Omental fat pad (tissue), 3 donors: ENCODE measurements at regions not wholly inside any gene's neighbourhood (a gene's known extent, or its start where the extent isn't known, plus 50 kb on each side); places are given as distances from the start of the nearest gene placed in this dataset.

ENCODE experiments used
- ATAC-seq: fragments of 150-250 bp; one replicate; pipeline ENCODE4 v1.9.1; 2016; ENCODE audit warnings: mild to moderate bottlenecking, moderate library complexity; ENCODE audit not compliant: low FRiP score
- DNase-seq: peaks from one replicate; pipeline ENCODE4 v3.0.0-alpha.2; 2019; ENCODE audit warnings: low spot score
- TF ChIP-seq, protein P1 (sequence below), 3 donors: fragments of 450-650 bp; IDR thresholded peaks; one replicate each; pipeline ENCODE4 v1.5.1; 2016 to 2017; ENCODE audit warnings: antibody characterized with exemption in 3 of 3, mild to moderate bottlenecking in 3 of 3, moderate library complexity in 2 of 3

GRCh38 chr1:170267317-170267716 lies 121.6 kb downstream of the NTMT2 start:
- TF ChIP-seq, protein P1, sequence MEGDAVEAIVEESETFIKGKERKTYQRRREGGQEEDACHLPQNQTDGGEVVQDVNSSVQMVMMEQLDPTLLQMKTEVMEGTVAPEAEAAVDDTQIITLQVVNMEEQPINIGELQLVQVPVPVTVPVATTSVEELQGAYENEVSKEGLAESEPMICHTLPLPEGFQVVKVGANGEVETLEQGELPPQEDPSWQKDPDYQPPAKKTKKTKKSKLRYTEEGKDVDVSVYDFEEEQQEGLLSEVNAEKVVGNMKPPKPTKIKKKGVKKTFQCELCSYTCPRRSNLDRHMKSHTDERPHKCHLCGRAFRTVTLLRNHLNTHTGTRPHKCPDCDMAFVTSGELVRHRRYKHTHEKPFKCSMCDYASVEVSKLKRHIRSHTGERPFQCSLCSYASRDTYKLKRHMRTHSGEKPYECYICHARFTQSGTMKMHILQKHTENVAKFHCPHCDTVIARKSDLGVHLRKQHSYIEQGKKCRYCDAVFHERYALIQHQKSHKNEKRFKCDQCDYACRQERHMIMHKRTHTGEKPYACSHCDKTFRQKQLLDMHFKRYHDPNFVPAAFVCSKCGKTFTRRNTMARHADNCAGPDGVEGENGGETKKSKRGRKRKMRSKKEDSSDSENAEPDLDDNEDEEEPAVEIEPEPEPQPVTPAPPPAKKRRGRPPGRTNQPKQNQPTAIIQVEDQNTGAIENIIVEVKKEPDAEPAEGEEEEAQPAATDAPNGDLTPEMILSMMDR (IDR thresholded peaks at IDR 0.05), result no peak
- ATAC-seq (no peak), DNase-seq (no peak)

DNA sequence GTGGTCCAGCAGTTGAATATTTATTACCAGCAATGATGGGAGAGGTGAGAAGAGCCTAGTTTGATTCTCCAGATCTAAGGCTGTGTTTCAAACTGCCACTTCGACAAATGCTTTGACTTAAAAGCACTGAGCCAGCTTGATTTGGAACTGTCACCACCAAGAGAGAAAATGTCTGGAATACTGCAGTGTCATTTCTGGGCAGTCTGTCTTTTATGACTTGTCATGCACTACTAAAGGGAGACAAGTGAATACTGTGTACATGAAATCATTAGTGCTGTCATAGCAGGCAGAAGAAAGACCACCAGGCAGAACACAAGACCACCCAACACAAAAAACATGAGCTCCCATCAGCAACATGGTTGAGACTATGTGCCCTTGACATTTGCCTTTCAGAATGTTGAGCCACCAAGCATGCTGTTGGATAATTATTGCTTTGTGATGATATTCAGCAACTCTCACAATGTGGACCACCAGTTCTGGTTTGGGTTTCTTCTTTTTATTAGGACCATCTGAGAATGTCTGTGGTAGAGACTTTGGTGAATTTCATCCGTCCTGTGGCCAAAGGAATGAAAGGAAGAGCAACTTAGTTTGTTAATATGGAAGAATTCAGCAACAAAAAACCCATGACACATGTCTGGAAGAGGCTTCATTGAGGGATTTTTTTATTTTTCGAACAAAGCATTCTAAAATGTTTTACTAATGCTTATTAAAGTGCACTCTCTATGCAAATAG lies 125.8 kb downstream of the NTMT2 start:
- TF ChIP-seq, protein P1 (IDR thresholded peaks at IDR 0.05), result no peak
- ATAC-seq, result no peak
- DNase-seq, result no peak

GRCh38 chr1:170273291-170274130 lies 127.8 kb downstream of the NTMT2 start:
- no peak for DNase-seq

DNA sequence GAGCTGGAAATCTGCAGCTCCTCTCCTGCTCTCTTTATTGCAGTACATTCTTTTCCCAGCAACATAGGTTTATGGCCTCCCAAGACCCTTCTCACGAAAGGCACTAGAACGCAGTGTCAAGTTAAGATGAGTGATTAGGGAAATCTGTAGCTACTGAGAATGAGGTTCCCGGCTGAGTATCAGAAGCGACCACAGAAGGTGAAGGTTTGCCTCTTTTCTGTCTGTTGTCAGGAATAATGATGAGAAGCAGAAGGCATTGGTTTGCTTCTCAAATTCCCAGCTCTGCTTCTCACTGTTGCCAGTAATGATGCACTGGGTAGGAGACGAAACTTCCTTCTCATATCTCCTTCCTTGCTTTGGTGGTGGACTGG lies 128.4 kb downstream of the NTMT2 start:
- no peak for DNase-seq
- TF ChIP-seq, protein P1 (IDR thresholded peaks at IDR 0.05), result no peak
- ATAC-seq, result no peak

More at GRCh38 chr1:170273291-170274130, 127.8 kb downstream of the NTMT2 start:
- ATAC-seq, result no peak
- TF ChIP-seq, protein P1 (IDR thresholded peaks at IDR 0.05), result no peak

GRCh38 chr1:170277985-170278384 lies 132.2 kb downstream of the NTMT2 start:
- no peak for ATAC-seq
- TF ChIP-seq, protein P1 (IDR thresholded peaks at IDR 0.05), result no peak
- DNase-seq, result no peak

GRCh38 chr1:170284016-170284415 lies 138.3 kb downstream of the NTMT2 start:
- TF ChIP-seq, protein P1 (IDR thresholded peaks at IDR 0.05), result no peak
- DNase-seq (no peak), ATAC-seq (no peak)
